ENCODE measurements at regions not wholly inside any gene's neighbourhood (a gene's known extent, or its start where the extent isn't known, plus 50 kb on each side); places are given as distances from the start of the nearest gene placed in this dataset.
"Not testable (repeated sequence)": the region's sequence is repeated elsewhere in the genome, so short reads cannot be mapped to it uniquely, and the experiment has no call there.

DNA sequence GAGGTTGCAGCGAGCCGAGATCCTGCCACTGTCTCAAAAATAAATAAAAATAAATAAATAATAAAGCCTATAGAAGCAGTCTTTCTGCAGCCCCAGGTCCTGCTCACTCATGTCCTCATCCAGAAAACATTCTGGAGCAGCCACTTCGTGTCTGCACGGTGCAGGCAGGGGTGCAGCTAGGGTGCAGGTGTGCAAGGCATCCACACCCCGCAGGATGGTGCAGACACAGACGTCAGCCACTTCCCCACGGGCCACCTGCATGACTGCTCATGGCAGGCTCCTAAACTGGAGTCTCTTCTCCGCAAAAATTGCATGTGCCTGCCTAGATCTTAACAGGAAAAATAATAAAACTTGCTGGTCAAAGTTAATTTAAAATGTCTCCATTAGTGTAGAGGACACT lies 80.2 kb upstream of the SNTG2 start:
- no peak for DNase-seq
- Histone ChIP-seq H3K4me3 (no peak overlapping the region), H3K9me3 (replicated peaks) (no peaks in the 10 kb centered on the region), H3K27me3 (no peaks in the 10 kb centered on the region), H3K36me3 (no peaks in the 10 kb centered on the region), H3K4me1 (no peaks in the 10 kb centered on the region; the same call in 1 of the 2 replicates), H3K27ac (no peak overlapping the region)

DNA sequence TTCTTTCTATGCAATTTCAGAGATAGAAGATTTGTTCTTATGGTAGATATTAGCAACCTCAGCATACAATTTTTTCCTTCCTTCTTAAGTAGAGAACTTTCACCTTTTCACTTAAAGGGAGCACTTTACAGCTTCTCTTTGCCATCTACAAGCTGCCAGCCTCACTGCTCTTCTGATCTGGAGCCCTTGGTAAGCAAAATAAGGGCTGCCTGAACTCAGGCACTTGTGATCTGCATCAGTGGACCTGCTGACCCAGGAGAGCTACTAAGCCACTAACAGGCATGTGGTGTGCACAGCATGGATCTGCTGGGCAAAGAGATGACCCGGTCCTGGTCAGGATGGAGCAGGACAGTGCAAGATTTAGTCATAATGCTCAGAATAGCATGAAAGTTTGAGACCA lies 80.8 kb upstream of the SNTG2 start:
- Histone ChIP-seq H3K36me3 (no peaks in the 10 kb centered on the region), H3K27ac (no peak overlapping the region), H3K4me3 (no peak overlapping the region), H3K27me3 (no peaks in the 10 kb centered on the region), H3K9me3 (replicated peaks) (no peaks in the 10 kb centered on the region), H3K4me1 (no peaks in the 10 kb centered on the region; the same call in 1 of the 2 replicates)
- no peak for DNase-seq

DNA sequence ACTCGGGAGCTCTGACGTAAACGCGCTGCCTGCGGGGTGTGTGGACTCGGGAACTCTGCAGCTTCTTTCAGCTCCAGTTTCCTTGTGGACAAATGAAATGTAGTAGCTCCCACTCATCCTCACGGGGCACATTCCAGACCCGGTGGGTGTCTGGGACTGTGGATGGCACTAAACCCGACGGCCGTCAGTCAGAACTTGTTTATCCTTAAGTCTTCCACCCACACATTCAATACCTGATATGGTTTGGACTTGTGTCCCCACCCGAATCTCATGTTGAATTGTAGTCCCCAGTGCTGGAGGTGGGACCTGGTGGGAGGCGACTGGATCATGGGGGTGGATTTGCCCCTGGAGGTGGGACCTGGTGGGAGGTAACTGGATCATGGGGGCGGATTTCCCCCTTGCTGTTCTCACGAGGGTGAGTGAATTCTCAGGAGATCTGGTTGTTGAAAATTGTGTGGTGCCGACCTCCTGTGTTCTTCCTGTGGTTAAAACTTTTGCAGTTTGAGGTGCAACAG lies 81.2 kb upstream of the SNTG2 start:
- H3K27ac ChIP-seq: no peak overlapping the region
- no peak for DNase-seq
- no peaks in the 10 kb centered on the region; the same call in 1 of the 2 replicates for H3K4me1 ChIP-seq
- no peaks in the 10 kb centered on the region for H3K9me3 ChIP-seq (replicated peaks)
- no peaks in the 10 kb centered on the region for H3K36me3 ChIP-seq
- H3K27me3 ChIP-seq: no peaks in the 10 kb centered on the region
- no peak overlapping the region for H3K4me3 ChIP-seq

- not testable (repeated sequence) for H3K9me3 ChIP-seq (replicated peaks); H3K27ac ChIP-seq; H3K4me1 ChIP-seq; H3K36me3 ChIP-seq; H3K4me3 ChIP-seq; H3K27me3 ChIP-seq; DNase-seq
Observed at GRCh38 chr2:868857-869256, 81.8 kb upstream of the SNTG2 start.

DNA sequence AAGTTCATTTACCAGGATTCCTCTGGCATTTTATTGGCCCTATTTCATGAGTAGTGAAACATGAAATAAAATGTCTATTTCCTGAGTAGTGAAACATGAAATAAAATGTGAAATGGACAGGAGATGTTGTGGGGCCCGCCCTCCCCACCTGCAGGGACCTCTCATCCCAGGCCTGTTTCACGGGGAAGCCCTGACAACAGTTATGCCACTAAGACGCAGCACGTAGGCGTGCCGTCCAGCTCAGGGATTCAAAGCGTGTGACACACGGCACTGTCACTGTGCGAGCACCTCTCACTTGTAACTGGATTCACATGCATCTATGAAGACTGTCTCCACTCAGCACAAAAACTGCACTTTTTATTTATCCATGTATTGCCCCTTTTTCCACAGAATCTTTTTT lies 83.4 kb upstream of the SNTG2 start:
- no peaks in the 10 kb centered on the region for H3K27me3 ChIP-seq
- H3K27ac ChIP-seq: no peak overlapping the region
- DNase-seq: no peak
- H3K9me3 ChIP-seq (replicated peaks): no peaks in the 10 kb centered on the region
- H3K36me3 ChIP-seq: no peaks in the 10 kb centered on the region
- H3K4me1 ChIP-seq: no peaks in the 10 kb centered on the region
- H3K4me3 ChIP-seq: no peak overlapping the region

GRCh38 chr2:866887-867286 lies 83.8 kb upstream of the SNTG2 start:
- H3K27me3 ChIP-seq: no peaks in the 10 kb centered on the region
- H3K36me3 ChIP-seq: no peaks in the 10 kb centered on the region

GRCh38 chr2:866009-866680 lies 84.5 kb upstream of the SNTG2 start:
- Histone ChIP-seq H3K36me3 (no peaks in the 10 kb centered on the region), H3K4me1 (no peaks in the 10 kb centered on the region; the same call in 1 of the 2 replicates), H3K27ac (no peak overlapping the region), H3K9me3 (replicated peaks) (no peaks in the 10 kb centered on the region), H3K27me3 (no peaks in the 10 kb centered on the region), H3K4me3 (no peak overlapping the region)
- DNase-seq: peak in 1 of 2 experiments; percentile 22

More at GRCh38 chr2:866887-867286, 83.8 kb upstream of the SNTG2 start:
- H3K27ac ChIP-seq: no peak overlapping the region
- H3K9me3 ChIP-seq (replicated peaks): no peaks in the 10 kb centered on the region
- DNase-seq: no peak
- H3K4me1 ChIP-seq: no peaks in the 10 kb centered on the region; the same call in 1 of the 2 replicates
- no peak overlapping the region for H3K4me3 ChIP-seq

- H3K36me3 ChIP-seq: no peaks in the 10 kb centered on the region
- H3K27ac ChIP-seq: no peak overlapping the region
- no peaks in the 10 kb centered on the region for H3K27me3 ChIP-seq
- H3K9me3 ChIP-seq (replicated peaks): no peaks in the 10 kb centered on the region
- no peak overlapping the region for H3K4me3 ChIP-seq
- DNase-seq: no peak
- H3K4me1 ChIP-seq: peaks cover 6% of the 10 kb centered on the region; the same call in 1 of the 2 replicates
Observed at GRCh38 chr2:864501-865106, 86.0 kb upstream of the SNTG2 start.

GRCh38 chr2:863732-864450 lies 86.8 kb upstream of the SNTG2 start:
- H3K36me3 ChIP-seq: no peaks in the 10 kb centered on the region
- H3K9me3 ChIP-seq (replicated peaks): no peaks in the 10 kb centered on the region
- no peak overlapping the region for H3K27ac ChIP-seq
- no peak for DNase-seq
- no peaks in the 10 kb centered on the region for H3K27me3 ChIP-seq
- no peak overlapping the region for H3K4me3 ChIP-seq
- peaks cover 13% of the 10 kb centered on the region for H3K4me1 ChIP-seq

DNA sequence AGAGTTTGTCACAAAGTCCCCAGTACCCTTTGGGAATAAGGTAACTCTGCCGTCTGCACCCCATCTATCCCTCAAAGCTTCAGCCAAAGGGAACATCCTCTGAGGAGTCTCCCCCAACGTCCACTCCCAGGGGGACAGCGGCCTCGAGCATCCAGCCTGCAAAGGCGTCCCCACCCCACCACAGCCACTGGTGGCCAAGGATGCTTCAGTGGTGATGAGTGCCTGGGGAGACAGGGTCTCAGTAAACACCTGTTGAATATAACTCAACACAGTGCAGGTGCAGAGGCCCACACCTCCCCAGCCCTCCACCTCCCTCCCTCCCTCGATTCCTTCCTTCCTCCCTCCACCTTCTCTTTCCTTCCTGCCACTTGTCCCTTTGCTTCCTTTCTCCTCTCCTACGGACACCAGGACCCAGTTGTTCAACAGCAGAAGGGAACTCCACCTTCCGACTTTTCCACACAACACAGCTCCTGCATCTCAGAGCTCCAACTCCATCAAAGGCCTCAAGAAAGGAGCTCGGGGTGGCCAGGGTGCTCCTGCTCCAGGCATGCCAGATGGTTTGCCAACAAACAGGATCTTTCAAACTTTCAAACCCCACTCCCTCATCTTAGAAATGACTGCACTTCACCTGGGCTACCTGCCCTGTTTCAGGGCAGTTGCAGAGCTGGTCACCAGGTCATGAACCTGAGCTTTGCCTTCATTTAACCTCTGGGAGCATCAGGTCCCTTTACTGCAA lies 87.8 kb upstream of the SNTG2 start:
- no peaks in the 10 kb centered on the region for H3K36me3 ChIP-seq
- H3K9me3 ChIP-seq (replicated peaks): no peaks in the 10 kb centered on the region
- peaks cover 22% of the 10 kb centered on the region for H3K4me1 ChIP-seq
- DNase-seq: no peak
- no peak overlapping the region for H3K27ac ChIP-seq
- H3K27me3 ChIP-seq: no peaks in the 10 kb centered on the region
- no peak overlapping the region for H3K4me3 ChIP-seq

- Histone ChIP-seq H3K9me3 (replicated peaks) (no peaks in the 10 kb centered on the region), H3K4me3 (no peak overlapping the region), H3K4me1 (peaks cover 22% of the 10 kb centered on the region), H3K27ac (no peak overlapping the region), H3K36me3 (no peaks in the 10 kb centered on the region), H3K27me3 (no peaks in the 10 kb centered on the region)
- no peak for DNase-seq
Observed at GRCh38 chr2:862355-862687, 88.3 kb upstream of the SNTG2 start.

DNA sequence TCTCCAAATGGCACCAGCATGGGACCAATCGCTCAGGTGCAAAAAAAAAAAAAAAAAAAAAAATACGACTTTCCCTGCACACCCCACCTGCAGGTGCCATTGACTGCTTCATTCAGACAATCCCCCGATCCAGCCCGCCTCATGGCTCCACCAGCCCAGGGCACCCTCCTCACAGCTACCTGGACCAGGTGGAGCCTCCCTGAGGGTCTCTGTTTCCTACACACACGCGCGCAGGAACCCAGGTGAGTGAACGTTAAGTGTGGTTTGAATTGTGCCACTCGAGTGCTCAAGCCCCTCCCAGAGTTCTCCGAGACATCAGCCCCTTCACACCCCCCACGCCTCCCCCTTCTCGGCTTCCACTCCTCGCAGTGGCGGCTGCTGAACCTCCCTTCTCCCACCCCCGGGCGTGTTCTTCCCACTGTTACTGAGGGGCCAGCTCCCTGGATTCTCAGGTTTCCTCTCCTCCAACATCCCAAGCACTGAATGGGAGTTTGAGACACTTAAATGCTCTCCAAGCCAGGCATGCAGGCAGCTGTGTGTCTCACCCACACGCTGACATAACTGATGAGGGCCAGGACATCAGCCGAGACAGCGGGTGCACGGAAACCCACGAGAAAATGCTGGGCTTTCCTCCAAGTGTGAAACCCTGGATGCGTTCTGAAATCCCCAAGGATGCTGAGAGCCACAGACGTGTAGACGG lies 88.8 kb upstream of the SNTG2 start:
- no peaks in the 10 kb centered on the region for H3K9me3 ChIP-seq (replicated peaks)
- no peaks in the 10 kb centered on the region for H3K27me3 ChIP-seq
- H3K27ac ChIP-seq: no peak overlapping the region
- H3K36me3 ChIP-seq: no peaks in the 10 kb centered on the region
- H3K4me3 ChIP-seq: no peak overlapping the region
- H3K4me1 ChIP-seq: peaks cover 22% of the 10 kb centered on the region
- peak in 1 of 2 experiments; percentile 45 for DNase-seq

GRCh38 chr2:860259-860855 lies 90.3 kb upstream of the SNTG2 start:
- no peaks in the 10 kb centered on the region for H3K27me3 ChIP-seq
- H3K4me1 ChIP-seq: peaks cover 22% of the 10 kb centered on the region
- no peak overlapping the region for H3K4me3 ChIP-seq
- no peaks in the 10 kb centered on the region for H3K9me3 ChIP-seq (replicated peaks)
- DNase-seq: peak; percentile 26 to 37
- no peaks in the 10 kb centered on the region for H3K36me3 ChIP-seq
- no peak overlapping the region for H3K27ac ChIP-seq

GRCh38 chr2:858646-859045 lies 92.0 kb upstream of the SNTG2 start:
- Histone ChIP-seq H3K4me3 (no peak overlapping the region), H3K36me3 (no peaks in the 10 kb centered on the region), H3K27ac (peak overlapping the region; percentile 1; the same call in 1 of the 2 replicates), H3K27me3 (no peaks in the 10 kb centered on the region), H3K4me1 (peaks cover 22% of the 10 kb centered on the region), H3K9me3 (replicated peaks) (no peaks in the 10 kb centered on the region)
- peak; percentile 52 to 59 for DNase-seq

Measured in SJCRH30 (cell line).